HepG2 (cell line): ENCODE measurements at regions not wholly inside any gene's neighbourhood (a gene's known extent, or its start where the extent isn't known, plus 50 kb on each side); places are given as distances from the start of the nearest gene placed in this dataset.

ENCODE experiments used
- DNMT1 ChIP-seq: sonication (generic); formaldehyde crosslinking; IDR thresholded peaks from 2 replicates; pipeline ENCODE4 v1.5.1; 2020; ENCODE audit warnings: mild to moderate bottlenecking, missing genetic modification reagents
- IRF2 ChIP-seq: IDR thresholded peaks from 2 replicates; pipeline ENCODE4 v1.6.1; 2018; ENCODE audit warnings: missing genetic modification reagents, missing compliant biosample characterization
- NAIF1 ChIP-seq: sonication (generic); formaldehyde crosslinking; IDR thresholded peaks from 2 replicates; pipeline ENCODE4 v1.5.0; 2020; ENCODE audit warnings: mild to moderate bottlenecking, missing genetic modification reagents, borderline replicate concordance
- POGZ ChIP-seq: sonication (generic); formaldehyde crosslinking; IDR thresholded peaks from 2 replicates; pipeline ENCODE4 v1.4.0; 2020; ENCODE audit warnings: mild to moderate bottlenecking, missing genetic modification reagents
- RAD21 ChIP-seq: fragments of 450-650 bp; formaldehyde crosslinking; IDR thresholded peaks from 2 replicates; pipeline ENCODE4 v1.5.0; 2020; ENCODE audit warnings: mild to moderate bottlenecking
- RFX1 ChIP-seq: fragments of 450-650 bp; IDR thresholded peaks from 2 replicates; pipeline ENCODE4 v1.6.1; 2017
- RFXAP ChIP-seq: sonication (generic); formaldehyde crosslinking; IDR thresholded peaks from 2 replicates; pipeline ENCODE4 v1.4.0; 2020; ENCODE audit warnings: missing genetic modification reagents, borderline replicate concordance
- ZFX ChIP-seq: sonication (generic); formaldehyde crosslinking; IDR thresholded peaks from 2 replicates; pipeline ENCODE4 v1.4.0; 2020; ENCODE audit warnings: mild to moderate bottlenecking, low read depth, missing genetic modification reagents, moderate library complexity
- ZNF749 ChIP-seq: sonication (generic); formaldehyde crosslinking; IDR thresholded peaks from 2 replicates; pipeline ENCODE4 v1.8.0; 2022; ENCODE audit warnings: mild to moderate bottlenecking, missing genetic modification reagents, moderate library complexity, borderline replicate concordance
- TF ChIP-seq, protein P1 (sequence below): sonication (generic); formaldehyde crosslinking; IDR thresholded peaks from 2 replicates; pipeline ENCODE4 v1.5.0; 2020; ENCODE audit warnings: mild to moderate bottlenecking, missing genetic modification reagents, moderate library complexity
- TF ChIP-seq, protein P2 (sequence below): sonication (generic); formaldehyde crosslinking; IDR thresholded peaks from 2 replicates; pipeline ENCODE4 v1.5.0; 2020; ENCODE audit warnings: mild to moderate bottlenecking, missing genetic modification reagents
- TF ChIP-seq, protein P3 (sequence below): sonication (generic); formaldehyde crosslinking; IDR thresholded peaks from 2 replicates; pipeline ENCODE4 v1.4.0; 2020; ENCODE audit warnings: missing genetic modification reagents
- TF ChIP-seq, protein P4 (sequence below): sonication (generic); formaldehyde crosslinking; IDR thresholded peaks from 2 replicates; pipeline ENCODE4 v1.4.0; 2020; ENCODE audit warnings: mild to moderate bottlenecking, missing genetic modification reagents, borderline replicate concordance

DNA sequence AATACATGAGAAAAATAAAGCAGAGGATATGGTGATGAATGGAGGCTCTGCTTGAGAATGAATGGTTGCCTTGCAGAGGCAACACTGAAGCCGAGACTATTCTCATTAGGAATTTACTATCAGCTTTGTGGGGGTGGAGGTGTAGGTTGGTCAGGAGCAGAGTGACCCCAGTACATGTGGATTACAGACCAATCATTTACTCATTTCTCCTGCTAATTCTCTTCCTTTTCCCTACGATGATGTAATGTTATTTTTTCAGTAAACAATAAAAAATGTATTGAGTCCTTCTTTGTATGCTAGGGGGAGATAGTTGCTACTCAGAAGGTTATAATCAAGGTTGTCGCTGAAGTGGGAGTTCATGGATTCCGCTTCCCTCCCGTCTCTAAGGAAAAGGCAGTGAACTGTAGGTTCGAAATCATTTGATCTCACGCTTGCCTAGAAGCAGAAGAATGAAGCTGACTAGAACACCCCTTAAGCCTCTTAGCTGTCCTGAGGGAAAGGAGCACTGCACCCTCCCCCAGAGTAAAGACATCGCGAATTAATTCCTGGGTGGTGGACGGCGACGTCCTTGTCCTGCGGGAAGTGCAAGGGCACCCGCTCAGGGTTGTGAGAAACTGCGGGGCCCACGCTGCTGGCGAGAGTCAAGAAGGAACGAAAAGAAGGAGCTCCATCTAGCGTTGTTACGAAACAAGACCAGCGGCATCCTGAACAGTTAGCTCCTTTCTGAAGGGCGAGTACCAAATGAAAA lies 213.2 kb upstream of the PFN2 start (continued):
- TF ChIP-seq RFX1: no peak
- TF ChIP-seq, protein P1, sequence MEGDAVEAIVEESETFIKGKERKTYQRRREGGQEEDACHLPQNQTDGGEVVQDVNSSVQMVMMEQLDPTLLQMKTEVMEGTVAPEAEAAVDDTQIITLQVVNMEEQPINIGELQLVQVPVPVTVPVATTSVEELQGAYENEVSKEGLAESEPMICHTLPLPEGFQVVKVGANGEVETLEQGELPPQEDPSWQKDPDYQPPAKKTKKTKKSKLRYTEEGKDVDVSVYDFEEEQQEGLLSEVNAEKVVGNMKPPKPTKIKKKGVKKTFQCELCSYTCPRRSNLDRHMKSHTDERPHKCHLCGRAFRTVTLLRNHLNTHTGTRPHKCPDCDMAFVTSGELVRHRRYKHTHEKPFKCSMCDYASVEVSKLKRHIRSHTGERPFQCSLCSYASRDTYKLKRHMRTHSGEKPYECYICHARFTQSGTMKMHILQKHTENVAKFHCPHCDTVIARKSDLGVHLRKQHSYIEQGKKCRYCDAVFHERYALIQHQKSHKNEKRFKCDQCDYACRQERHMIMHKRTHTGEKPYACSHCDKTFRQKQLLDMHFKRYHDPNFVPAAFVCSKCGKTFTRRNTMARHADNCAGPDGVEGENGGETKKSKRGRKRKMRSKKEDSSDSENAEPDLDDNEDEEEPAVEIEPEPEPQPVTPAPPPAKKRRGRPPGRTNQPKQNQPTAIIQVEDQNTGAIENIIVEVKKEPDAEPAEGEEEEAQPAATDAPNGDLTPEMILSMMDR (CRISPR knock-in tag): peak; percentile 89
- TF ChIP-seq, protein P2, sequence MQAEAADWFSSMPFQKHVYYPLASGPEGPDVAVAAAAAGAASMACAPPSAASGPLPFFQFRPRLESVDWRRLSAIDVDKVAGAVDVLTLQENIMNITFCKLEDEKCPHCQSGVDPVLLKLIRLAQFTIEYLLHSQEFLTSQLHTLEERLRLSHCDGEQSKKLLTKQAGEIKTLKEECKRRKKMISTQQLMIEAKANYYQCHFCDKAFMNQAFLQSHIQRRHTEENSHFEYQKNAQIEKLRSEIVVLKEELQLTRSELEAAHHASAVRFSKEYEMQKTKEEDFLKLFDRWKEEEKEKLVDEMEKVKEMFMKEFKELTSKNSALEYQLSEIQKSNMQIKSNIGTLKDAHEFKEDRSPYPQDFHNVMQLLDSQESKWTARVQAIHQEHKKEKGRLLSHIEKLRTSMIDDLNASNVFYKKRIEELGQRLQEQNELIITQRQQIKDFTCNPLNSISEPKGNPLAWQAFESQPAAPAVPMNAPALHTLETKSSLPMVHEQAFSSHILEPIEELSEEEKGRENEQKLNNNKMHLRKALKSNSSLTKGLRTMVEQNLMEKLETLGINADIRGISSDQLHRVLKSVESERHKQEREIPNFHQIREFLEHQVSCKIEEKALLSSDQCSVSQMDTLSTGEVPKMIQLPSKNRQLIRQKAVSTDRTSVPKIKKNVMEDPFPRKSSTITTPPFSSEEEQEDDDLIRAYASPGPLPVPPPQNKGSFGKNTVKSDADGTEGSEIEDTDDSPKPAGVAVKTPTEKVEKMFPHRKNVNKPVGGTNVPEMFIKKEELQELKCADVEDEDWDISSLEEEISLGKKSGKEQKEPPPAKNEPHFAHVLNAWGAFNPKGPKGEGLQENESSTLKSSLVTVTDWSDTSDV (CRISPR knock-in tag): no peak
- TF ChIP-seq, protein P3, sequence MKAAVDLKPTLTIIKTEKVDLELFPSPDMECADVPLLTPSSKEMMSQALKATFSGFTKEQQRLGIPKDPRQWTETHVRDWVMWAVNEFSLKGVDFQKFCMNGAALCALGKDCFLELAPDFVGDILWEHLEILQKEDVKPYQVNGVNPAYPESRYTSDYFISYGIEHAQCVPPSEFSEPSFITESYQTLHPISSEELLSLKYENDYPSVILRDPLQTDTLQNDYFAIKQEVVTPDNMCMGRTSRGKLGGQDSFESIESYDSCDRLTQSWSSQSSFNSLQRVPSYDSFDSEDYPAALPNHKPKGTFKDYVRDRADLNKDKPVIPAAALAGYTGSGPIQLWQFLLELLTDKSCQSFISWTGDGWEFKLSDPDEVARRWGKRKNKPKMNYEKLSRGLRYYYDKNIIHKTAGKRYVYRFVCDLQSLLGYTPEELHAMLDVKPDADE: no peak
- TF ChIP-seq ZFX (CRISPR knock-in tag): no peak
- no peak for TF ChIP-seq RFXAP
- TF ChIP-seq DNMT1 (CRISPR knock-in tag): no peak
- no peak for TF ChIP-seq ZNF749 (CRISPR knock-in tag)
- TF ChIP-seq NAIF1 (CRISPR knock-in tag): peak; percentile 93
- TF ChIP-seq, protein P4, sequence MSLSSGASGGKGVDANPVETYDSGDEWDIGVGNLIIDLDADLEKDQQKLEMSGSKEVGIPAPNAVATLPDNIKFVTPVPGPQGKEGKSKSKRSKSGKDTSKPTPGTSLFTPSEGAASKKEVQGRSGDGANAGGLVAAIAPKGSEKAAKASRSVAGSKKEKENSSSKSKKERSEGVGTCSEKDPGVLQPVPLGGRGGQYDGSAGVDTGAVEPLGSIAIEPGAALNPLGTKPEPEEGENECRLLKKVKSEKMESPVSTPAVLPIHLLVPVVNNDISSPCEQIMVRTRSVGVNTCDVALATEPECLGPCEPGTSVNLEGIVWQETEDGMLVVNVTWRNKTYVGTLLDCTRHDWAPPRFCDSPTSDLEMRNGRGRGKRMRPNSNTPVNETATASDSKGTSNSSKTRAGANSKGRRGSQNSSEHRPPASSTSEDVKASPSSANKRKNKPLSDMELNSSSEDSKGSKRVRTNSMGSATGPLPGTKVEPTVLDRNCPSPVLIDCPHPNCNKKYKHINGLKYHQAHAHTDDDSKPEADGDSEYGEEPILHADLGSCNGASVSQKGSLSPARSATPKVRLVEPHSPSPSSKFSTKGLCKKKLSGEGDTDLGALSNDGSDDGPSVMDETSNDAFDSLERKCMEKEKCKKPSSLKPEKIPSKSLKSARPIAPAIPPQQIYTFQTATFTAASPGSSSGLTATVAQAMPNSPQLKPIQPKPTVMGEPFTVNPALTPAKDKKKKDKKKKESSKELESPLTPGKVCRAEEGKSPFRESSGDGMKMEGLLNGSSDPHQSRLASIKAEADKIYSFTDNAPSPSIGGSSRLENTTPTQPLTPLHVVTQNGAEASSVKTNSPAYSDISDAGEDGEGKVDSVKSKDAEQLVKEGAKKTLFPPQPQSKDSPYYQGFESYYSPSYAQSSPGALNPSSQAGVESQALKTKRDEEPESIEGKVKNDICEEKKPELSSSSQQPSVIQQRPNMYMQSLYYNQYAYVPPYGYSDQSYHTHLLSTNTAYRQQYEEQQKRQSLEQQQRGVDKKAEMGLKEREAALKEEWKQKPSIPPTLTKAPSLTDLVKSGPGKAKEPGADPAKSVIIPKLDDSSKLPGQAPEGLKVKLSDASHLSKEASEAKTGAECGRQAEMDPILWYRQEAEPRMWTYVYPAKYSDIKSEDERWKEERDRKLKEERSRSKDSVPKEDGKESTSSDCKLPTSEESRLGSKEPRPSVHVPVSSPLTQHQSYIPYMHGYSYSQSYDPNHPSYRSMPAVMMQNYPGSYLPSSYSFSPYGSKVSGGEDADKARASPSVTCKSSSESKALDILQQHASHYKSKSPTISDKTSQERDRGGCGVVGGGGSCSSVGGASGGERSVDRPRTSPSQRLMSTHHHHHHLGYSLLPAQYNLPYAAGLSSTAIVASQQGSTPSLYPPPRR (CRISPR knock-in tag): no peak
- no peak for TF ChIP-seq IRF2 (CRISPR knock-in tag)
- TF ChIP-seq RAD21: peak; percentile 60
- 0 out of 2 replicates have a peak, but pooled peaks have one; percentile 6 for TF ChIP-seq POGZ (CRISPR knock-in tag)
